WTC11 (cell line): ENCODE measurements at regions not wholly inside any gene's neighbourhood (a gene's known extent, or its start where the extent isn't known, plus 50 kb on each side); places are given as distances from the start of the nearest gene placed in this dataset.

Experiments used
- ATAC-seq: fragments of 200-7000 bp; cut with Tn5 transposase; 2 replicates; pipeline ENCODE4 v1.10.0; 2021; ENCODE audit warnings: mild to moderate bottlenecking, moderate library complexity
- CTCF ChIA-PET: fragments of 300-600 bp; sonication (Branson Sonifier 250); formaldehyde crosslinking; loops from one replicate; lab custom pipeline; 2021; ENCODE audit warnings: antibody characterized with exemption; lab: Charles Lee
- POLR2A ChIA-PET: fragments of 350-600 bp; sonication (Branson Sonifier 250); formaldehyde crosslinking; loops from one replicate; lab custom pipeline; 2021; ENCODE audit warnings: antibody characterized with exemption; lab: Charles Lee
- DNase-seq: peaks from one replicate; pipeline ENCODE4 v3.0.0; 2021; ENCODE audit warnings: low spot score
- H3K27ac Mint-ChIP-seq: 2 replicates; pipeline ENCODE4 v1.8.0; 2021; ENCODE audit warnings: mixed read lengths
- H3K27me3 Mint-ChIP-seq: 2 replicates; pipeline ENCODE4 v1.8.0; 2021; ENCODE audit warnings: low read depth, mild to moderate bottlenecking, moderate library complexity, mixed read lengths
- H3K36me3 Mint-ChIP-seq: 2 replicates; pipeline ENCODE4 v1.8.0; 2021; ENCODE audit warnings: mixed read lengths
- H3K4me1 Mint-ChIP-seq: 2 replicates; pipeline ENCODE4 v1.8.0; 2022; ENCODE audit warnings: mixed read lengths
- H3K4me3 Mint-ChIP-seq: 2 replicates; pipeline ENCODE4 v1.8.0; 2021; ENCODE audit warnings: mild to moderate bottlenecking, moderate library complexity, mixed read lengths
- H3K9me3 Mint-ChIP-seq: 2 replicates; pipeline ENCODE4 v1.8.0; 2021; ENCODE audit warnings: mixed read lengths
- ATF1 ChIP-seq: sonication (generic); formaldehyde crosslinking; IDR thresholded peaks from 2 replicates; pipeline ENCODE4 v1.8.1; 2023; ENCODE audit warnings: mild to moderate bottlenecking, moderate library complexity, missing genetic modification reagents
- CREM ChIP-seq: sonication (generic); formaldehyde crosslinking; IDR thresholded peaks from 2 replicates; pipeline ENCODE4 v1.8.1; 2022; ENCODE audit warnings: mild to moderate bottlenecking, missing genetic modification reagents, moderate library complexity
- EMX1 ChIP-seq: fragments of 250-450 bp; sonication (Bioruptor Pico); IDR thresholded peaks from 2 replicates; pipeline ENCODE4 v1.8.0; 2021; ENCODE audit warnings: mild to moderate bottlenecking
- FOXJ3 ChIP-seq: sonication (generic); formaldehyde crosslinking; IDR thresholded peaks from 2 replicates; pipeline ENCODE4 v1.9.0; 2021; ENCODE audit warnings: missing genetic modification reagents, mild to moderate bottlenecking, borderline replicate concordance
- FOXK1 ChIP-seq: sonication (generic); formaldehyde crosslinking; IDR thresholded peaks from 2 replicates; pipeline ENCODE4 v1.8.0; 2022; ENCODE audit warnings: mild to moderate bottlenecking, moderate library complexity, missing genetic modification reagents
- GRHL2 ChIP-seq: fragments of 250-450 bp; sonication (Bioruptor Pico); IDR thresholded peaks from 2 replicates; pipeline ENCODE4 v1.8.0; 2022; ENCODE audit warnings: mild to moderate bottlenecking, moderate library complexity; ENCODE audit not compliant: insufficient replicate concordance, severe bottlenecking
- IRF2 ChIP-seq: sonication (generic); formaldehyde crosslinking; IDR thresholded peaks from 2 replicates; pipeline ENCODE4 v1.8.0; 2022; ENCODE audit warnings: low read depth, missing genetic modification reagents, borderline replicate concordance
- OVOL2 ChIP-seq: fragments of 250-450 bp; sonication (Bioruptor Pico); IDR thresholded peaks from 2 replicates; pipeline ENCODE4 v1.9.0; 2021; ENCODE audit warnings: mild to moderate bottlenecking, borderline replicate concordance
- PRRX2 ChIP-seq: fragments of 250-450 bp; sonication (Bioruptor Pico); IDR thresholded peaks from 2 replicates; pipeline ENCODE4 v1.8.0; 2021; ENCODE audit warnings: mild to moderate bottlenecking
- RELA ChIP-seq: sonication (generic); formaldehyde crosslinking; IDR thresholded peaks from 2 replicates; pipeline ENCODE4 v1.8.1; 2022; ENCODE audit warnings: missing genetic modification reagents, mild to moderate bottlenecking, borderline replicate concordance
- SP1 ChIP-seq: sonication (generic); formaldehyde crosslinking; conservative IDR thresholded peaks from 2 replicates; pipeline ENCODE4 v1.8.1; 2022; ENCODE audit warnings: missing genetic modification reagents
- ZNF138 ChIP-seq: sonication (generic); formaldehyde crosslinking; conservative IDR thresholded peaks from 2 replicates; pipeline ENCODE4 v1.8.1; 2022; ENCODE audit warnings: mild to moderate bottlenecking, moderate library complexity, missing genetic modification reagents
- TF ChIP-seq, protein P1 (sequence below): sonication (generic); formaldehyde crosslinking; IDR thresholded peaks from 2 replicates; pipeline ENCODE4 v1.8.1; 2023; ENCODE audit warnings: mild to moderate bottlenecking, missing genetic modification reagents, borderline replicate concordance
- TF ChIP-seq, protein P2 (sequence below): sonication (generic); formaldehyde crosslinking; IDR thresholded peaks from 2 replicates; pipeline ENCODE4 v1.8.0; 2023; ENCODE audit warnings: missing genetic modification reagents, mild to moderate bottlenecking, borderline replicate concordance
- TF ChIP-seq, protein P3 (sequence below): sonication (generic); formaldehyde crosslinking; conservative IDR thresholded peaks from 2 replicates; pipeline ENCODE4 v1.8.1; 2022; ENCODE audit warnings: mild to moderate bottlenecking, missing genetic modification reagents
- TF ChIP-seq, protein P4 (sequence below): sonication (generic); formaldehyde crosslinking; IDR thresholded peaks from 2 replicates; pipeline ENCODE4 v1.8.0; 2022; ENCODE audit warnings: mild to moderate bottlenecking, missing genetic modification reagents
- TF ChIP-seq, protein P5 (sequence below): fragments of 250-450 bp; sonication (Bioruptor Pico); IDR thresholded peaks from 2 replicates; pipeline ENCODE4 v1.9.0; 2021; ENCODE audit warnings: mild to moderate bottlenecking, borderline replicate concordance

DNA sequence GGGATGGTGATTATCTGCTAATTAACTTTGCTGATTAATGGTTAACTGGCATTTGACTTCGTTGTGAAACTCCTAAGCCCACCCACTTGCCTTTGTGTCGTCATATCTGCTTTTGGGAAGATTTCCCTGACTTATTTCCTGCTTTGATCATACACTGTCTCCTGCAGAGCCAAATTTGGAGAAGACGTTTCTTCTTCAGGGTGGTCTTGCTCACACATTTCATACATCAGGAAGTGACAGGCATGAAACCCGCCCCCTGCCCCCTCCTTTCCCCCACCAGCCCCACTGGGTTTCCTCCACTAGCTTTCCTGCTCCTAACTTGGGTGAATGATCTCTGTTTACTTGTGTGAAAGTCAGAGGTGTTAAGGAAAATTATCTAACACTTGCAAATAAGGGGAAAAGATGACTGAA is 300.1 kb downstream of the TSN start (continued):
- TF ChIP-seq, protein P1, sequence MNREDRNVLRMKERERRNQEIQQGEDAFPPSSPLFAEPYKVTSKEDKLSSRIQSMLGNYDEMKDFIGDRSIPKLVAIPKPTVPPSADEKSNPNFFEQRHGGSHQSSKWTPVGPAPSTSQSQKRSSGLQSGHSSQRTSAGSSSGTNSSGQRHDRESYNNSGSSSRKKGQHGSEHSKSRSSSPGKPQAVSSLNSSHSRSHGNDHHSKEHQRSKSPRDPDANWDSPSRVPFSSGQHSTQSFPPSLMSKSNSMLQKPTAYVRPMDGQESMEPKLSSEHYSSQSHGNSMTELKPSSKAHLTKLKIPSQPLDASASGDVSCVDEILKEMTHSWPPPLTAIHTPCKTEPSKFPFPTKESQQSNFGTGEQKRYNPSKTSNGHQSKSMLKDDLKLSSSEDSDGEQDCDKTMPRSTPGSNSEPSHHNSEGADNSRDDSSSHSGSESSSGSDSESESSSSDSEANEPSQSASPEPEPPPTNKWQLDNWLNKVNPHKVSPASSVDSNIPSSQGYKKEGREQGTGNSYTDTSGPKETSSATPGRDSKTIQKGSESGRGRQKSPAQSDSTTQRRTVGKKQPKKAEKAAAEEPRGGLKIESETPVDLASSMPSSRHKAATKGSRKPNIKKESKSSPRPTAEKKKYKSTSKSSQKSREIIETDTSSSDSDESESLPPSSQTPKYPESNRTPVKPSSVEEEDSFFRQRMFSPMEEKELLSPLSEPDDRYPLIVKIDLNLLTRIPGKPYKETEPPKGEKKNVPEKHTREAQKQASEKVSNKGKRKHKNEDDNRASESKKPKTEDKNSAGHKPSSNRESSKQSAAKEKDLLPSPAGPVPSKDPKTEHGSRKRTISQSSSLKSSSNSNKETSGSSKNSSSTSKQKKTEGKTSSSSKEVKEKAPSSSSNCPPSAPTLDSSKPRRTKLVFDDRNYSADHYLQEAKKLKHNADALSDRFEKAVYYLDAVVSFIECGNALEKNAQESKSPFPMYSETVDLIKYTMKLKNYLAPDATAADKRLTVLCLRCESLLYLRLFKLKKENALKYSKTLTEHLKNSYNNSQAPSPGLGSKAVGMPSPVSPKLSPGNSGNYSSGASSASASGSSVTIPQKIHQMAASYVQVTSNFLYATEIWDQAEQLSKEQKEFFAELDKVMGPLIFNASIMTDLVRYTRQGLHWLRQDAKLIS (CRISPR knock-in tag): no peak
- no peak for TF ChIP-seq ZNF138 (CRISPR knock-in tag)
- TF ChIP-seq, all 79 proteins: peak for 0

DNA sequence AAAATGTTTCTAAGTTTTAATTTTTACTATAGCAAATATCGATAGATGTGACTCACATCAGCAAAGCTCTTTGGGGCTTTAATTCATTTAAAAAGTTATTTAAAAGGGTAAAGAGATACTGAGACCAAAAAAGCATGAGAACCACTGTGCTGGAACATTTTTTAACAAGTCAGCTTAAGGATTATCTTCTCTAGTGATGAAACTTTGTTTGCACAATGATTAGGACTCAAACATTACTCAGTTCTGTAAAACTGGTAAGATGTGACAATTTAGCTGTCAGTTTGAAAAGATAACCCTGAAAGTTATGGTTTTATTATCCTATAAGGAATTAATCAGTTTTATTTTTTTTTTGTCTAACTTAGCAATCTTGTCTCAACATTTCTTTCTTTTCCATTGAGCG is 301.4 kb downstream of the TSN start:
- H3K9me3 Mint-ChIP-seq: peaks cover 24% of the 10 kb centered on the region
- CTCF ChIA-PET: no interaction called here
- POLR2A ChIA-PET: no interaction called here
- no peak for TF ChIP-seq FOXJ3
- TF ChIP-seq CREM (CRISPR knock-in tag): no peak
- TF ChIP-seq, protein P2, sequence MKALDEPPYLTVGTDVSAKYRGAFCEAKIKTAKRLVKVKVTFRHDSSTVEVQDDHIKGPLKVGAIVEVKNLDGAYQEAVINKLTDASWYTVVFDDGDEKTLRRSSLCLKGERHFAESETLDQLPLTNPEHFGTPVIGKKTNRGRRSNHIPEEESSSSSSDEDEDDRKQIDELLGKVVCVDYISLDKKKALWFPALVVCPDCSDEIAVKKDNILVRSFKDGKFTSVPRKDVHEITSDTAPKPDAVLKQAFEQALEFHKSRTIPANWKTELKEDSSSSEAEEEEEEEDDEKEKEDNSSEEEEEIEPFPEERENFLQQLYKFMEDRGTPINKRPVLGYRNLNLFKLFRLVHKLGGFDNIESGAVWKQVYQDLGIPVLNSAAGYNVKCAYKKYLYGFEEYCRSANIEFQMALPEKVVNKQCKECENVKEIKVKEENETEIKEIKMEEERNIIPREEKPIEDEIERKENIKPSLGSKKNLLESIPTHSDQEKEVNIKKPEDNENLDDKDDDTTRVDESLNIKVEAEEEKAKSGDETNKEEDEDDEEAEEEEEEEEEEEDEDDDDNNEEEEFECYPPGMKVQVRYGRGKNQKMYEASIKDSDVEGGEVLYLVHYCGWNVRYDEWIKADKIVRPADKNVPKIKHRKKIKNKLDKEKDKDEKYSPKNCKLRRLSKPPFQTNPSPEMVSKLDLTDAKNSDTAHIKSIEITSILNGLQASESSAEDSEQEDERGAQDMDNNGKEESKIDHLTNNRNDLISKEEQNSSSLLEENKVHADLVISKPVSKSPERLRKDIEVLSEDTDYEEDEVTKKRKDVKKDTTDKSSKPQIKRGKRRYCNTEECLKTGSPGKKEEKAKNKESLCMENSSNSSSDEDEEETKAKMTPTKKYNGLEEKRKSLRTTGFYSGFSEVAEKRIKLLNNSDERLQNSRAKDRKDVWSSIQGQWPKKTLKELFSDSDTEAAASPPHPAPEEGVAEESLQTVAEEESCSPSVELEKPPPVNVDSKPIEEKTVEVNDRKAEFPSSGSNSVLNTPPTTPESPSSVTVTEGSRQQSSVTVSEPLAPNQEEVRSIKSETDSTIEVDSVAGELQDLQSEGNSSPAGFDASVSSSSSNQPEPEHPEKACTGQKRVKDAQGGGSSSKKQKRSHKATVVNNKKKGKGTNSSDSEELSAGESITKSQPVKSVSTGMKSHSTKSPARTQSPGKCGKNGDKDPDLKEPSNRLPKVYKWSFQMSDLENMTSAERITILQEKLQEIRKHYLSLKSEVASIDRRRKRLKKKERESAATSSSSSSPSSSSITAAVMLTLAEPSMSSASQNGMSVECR: no peak
- TF ChIP-seq, protein P3, sequence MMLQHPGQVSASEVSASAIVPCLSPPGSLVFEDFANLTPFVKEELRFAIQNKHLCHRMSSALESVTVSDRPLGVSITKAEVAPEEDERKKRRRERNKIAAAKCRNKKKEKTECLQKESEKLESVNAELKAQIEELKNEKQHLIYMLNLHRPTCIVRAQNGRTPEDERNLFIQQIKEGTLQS: no peak
- TF ChIP-seq ATF1: no peak
- no peak for TF ChIP-seq EMX1 (CRISPR knock-in tag)
- TF ChIP-seq RELA (CRISPR knock-in tag): no peak
- no peak for TF ChIP-seq IRF2
- TF ChIP-seq, protein P4, sequence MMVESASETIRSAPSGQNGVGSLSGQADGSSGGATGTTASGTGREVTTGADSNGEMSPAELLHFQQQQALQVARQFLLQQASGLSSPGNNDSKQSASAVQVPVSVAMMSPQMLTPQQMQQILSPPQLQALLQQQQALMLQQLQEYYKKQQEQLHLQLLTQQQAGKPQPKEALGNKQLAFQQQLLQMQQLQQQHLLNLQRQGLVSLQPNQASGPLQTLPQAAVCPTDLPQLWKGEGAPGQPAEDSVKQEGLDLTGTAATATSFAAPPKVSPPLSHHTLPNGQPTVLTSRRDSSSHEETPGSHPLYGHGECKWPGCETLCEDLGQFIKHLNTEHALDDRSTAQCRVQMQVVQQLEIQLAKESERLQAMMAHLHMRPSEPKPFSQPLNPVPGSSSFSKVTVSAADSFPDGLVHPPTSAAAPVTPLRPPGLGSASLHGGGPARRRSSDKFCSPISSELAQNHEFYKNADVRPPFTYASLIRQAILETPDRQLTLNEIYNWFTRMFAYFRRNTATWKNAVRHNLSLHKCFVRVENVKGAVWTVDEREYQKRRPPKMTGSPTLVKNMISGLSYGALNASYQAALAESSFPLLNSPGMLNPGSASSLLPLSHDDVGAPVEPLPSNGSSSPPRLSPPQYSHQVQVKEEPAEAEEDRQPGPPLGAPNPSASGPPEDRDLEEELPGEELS (CRISPR knock-in tag): no peak
- no peak for TF ChIP-seq FOXK1 (CRISPR knock-in tag)
- no peak for TF ChIP-seq OVOL2 (CRISPR knock-in tag)
- TF ChIP-seq SP1 (CRISPR knock-in tag): no peak
- no peak for TF ChIP-seq GRHL2 (CRISPR knock-in tag)
- TF ChIP-seq, protein P5, sequence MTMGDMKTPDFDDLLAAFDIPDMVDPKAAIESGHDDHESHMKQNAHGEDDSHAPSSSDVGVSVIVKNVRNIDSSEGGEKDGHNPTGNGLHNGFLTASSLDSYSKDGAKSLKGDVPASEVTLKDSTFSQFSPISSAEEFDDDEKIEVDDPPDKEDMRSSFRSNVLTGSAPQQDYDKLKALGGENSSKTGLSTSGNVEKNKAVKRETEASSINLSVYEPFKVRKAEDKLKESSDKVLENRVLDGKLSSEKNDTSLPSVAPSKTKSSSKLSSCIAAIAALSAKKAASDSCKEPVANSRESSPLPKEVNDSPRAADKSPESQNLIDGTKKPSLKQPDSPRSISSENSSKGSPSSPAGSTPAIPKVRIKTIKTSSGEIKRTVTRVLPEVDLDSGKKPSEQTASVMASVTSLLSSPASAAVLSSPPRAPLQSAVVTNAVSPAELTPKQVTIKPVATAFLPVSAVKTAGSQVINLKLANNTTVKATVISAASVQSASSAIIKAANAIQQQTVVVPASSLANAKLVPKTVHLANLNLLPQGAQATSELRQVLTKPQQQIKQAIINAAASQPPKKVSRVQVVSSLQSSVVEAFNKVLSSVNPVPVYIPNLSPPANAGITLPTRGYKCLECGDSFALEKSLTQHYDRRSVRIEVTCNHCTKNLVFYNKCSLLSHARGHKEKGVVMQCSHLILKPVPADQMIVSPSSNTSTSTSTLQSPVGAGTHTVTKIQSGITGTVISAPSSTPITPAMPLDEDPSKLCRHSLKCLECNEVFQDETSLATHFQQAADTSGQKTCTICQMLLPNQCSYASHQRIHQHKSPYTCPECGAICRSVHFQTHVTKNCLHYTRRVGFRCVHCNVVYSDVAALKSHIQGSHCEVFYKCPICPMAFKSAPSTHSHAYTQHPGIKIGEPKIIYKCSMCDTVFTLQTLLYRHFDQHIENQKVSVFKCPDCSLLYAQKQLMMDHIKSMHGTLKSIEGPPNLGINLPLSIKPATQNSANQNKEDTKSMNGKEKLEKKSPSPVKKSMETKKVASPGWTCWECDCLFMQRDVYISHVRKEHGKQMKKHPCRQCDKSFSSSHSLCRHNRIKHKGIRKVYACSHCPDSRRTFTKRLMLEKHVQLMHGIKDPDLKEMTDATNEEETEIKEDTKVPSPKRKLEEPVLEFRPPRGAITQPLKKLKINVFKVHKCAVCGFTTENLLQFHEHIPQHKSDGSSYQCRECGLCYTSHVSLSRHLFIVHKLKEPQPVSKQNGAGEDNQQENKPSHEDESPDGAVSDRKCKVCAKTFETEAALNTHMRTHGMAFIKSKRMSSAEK: no peak
- TF ChIP-seq PRRX2 (CRISPR knock-in tag): no peak
- H3K27ac Mint-ChIP-seq: no peak overlapping the region
- H3K27me3 Mint-ChIP-seq: peaks cover 28% of the 10 kb centered on the region
- no peak overlapping the region for H3K4me3 Mint-ChIP-seq
- DNase-seq: no peak
- H3K4me1 Mint-ChIP-seq: peaks cover 24% of the 10 kb centered on the region
- no peak for ATAC-seq
- H3K36me3 Mint-ChIP-seq: peaks cover 23% of the 10 kb centered on the region
